ENCODE measurements at regions not wholly inside any gene's neighbourhood (a gene's known extent, or its start where the extent isn't known, plus 50 kb on each side); places are given as distances from the start of the nearest gene placed in this dataset.
A peak's percentile ranks its signal among the peaks of the same experiment; 100 is the strongest.

DNA sequence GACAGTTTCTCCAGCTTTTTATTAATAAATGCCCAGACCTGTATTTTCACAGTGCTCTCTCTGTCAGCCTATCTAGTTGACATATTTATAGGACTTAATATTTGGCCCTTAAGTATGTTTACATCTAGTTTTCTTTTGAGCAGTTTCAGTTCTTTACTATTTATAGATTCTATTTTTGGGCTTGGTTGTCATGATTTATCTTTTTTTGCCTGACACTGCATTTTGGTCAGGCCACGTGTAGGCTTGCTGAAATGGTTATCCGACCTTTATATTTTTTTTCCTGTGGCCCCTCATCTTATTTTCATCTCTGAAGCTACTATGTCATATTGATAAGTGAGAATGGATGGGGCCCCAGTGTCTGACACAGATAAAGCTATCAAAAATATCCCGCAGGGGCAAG lies 515.4 kb upstream of the FZD8 start:
- no peak for ATAC-seq
- no peak overlapping the region for H2AFZ ChIP-seq (ENCODE audit: control insufficient read depth, low read depth, low read length)
- no TSS peak for BruUV-seq (replicated peaks)
- no peaks in the 10 kb centered on the region for H3K27me3 ChIP-seq (replicated peaks in 1 of 2; ENCODE audit: control insufficient read depth in 2 of 2, insufficient read depth in 2 of 2, low read length in 1 of 2)
- H4K20me1 ChIP-seq (ENCODE audit: control insufficient read depth, insufficient read depth), result no peaks in the 10 kb centered on the region
- SMC1A ChIA-PET (ENCODE audit: uncharacterized antibody, unreplicated experiment), result no interaction called here
- no peak overlapping the region for H3K27ac ChIP-seq (ENCODE audit: control insufficient read depth, insufficient read depth)
- RAD21 ChIA-PET (ENCODE audit: unreplicated experiment), result no interaction called here
- 18% methylated on average over 3 of the region's 3 CpGs for WGBS (ENCODE audit: insufficient coverage, insufficient replicate concordance, low lambda C conversion rate, missing lambda C conversion rate)
- no peaks in the 10 kb centered on the region for H3K9me3 ChIP-seq (replicated peaks; ENCODE audit: control insufficient read depth, insufficient read depth, low read length)
- no peaks in the 10 kb centered on the region for H3K79me2 ChIP-seq (ENCODE audit: control insufficient read depth, insufficient read depth, low read length)
- H3K9ac ChIP-seq (ENCODE audit: control insufficient read depth, insufficient read depth, low read length), result no peak overlapping the region
- DNase-seq (ENCODE audit: low read depth, low spot score), result no peak
- H3K4me2 ChIP-seq (ENCODE audit: control insufficient read depth, insufficient read depth), result no peak overlapping the region
- no peak for FAIRE-seq
- CTCF ChIA-PET, result no interaction called here
- H3K36me3 ChIP-seq (ENCODE audit: control insufficient read depth in 2 of 2, insufficient read depth in 2 of 2, low read length in 1 of 2), result no peaks in the 10 kb centered on the region
- TF ChIP-seq KDM1A (IDR thresholded peaks at IDR 0.05; ENCODE audit: borderline replicate concordance), result no peak
- TF ChIP-seq MEF2A (IDR thresholded peaks at IDR 0.05; ENCODE audit: insufficient read depth, low read depth, low read length), result peak; percentile 24; the same call in 1 of the 2 replicates
- no peak for TF ChIP-seq HDGF (IDR thresholded peaks at IDR 0.05)
- TF ChIP-seq, protein P1, sequence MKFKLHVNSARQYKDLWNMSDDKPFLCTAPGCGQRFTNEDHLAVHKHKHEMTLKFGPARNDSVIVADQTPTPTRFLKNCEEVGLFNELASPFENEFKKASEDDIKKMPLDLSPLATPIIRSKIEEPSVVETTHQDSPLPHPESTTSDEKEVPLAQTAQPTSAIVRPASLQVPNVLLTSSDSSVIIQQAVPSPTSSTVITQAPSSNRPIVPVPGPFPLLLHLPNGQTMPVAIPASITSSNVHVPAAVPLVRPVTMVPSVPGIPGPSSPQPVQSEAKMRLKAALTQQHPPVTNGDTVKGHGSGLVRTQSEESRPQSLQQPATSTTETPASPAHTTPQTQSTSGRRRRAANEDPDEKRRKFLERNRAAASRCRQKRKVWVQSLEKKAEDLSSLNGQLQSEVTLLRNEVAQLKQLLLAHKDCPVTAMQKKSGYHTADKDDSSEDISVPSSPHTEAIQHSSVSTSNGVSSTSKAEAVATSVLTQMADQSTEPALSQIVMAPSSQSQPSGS (IDR thresholded peaks at IDR 0.05; ENCODE audit: low read length), result no peak
- no peaks in the 10 kb centered on the region for H3K4me1 ChIP-seq (ENCODE audit: control insufficient read depth, insufficient read depth, low read length)
- intact Hi-C loops (cut with micrococcal nuclease; ENCODE audit: unreplicated experiment) (no loop called here), in situ Hi-C loops (cut with MboI) (no loop called here)
- H3K4me3 ChIP-seq, result no peak overlapping the region
- POLR2A ChIA-PET, result no interaction called here

DNA sequence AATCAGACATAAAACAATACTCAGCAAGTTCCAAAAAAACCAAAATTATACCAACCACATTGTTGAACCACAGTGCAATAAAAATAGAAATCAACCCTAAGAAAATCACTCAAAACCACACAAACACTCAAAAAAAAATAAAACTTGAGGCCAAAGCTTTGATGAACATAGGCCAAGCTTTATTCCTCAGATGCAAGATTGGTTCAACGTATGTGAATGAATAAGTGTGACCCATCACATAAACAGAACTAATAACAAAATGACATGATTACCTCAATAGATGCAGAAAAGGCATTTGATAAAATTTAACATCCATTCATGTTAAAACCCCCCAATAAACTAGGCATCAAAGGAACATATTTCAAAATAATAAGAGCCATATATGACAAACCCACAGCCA lies 506.1 kb upstream of the FZD8 start:
- in situ Hi-C loops (cut with MboI) (no loop called here), intact Hi-C loops (cut with micrococcal nuclease; ENCODE audit: unreplicated experiment) (no loop called here)
- Histone ChIP-seq H3K27ac (ENCODE audit: control insufficient read depth, insufficient read depth) (no peak overlapping the region), H3K9ac (ENCODE audit: control insufficient read depth, insufficient read depth, low read length) (no peak overlapping the region), H3K4me2 (ENCODE audit: control insufficient read depth, insufficient read depth) (no peak overlapping the region), H4K20me1 (ENCODE audit: control insufficient read depth, insufficient read depth) (no peaks in the 10 kb centered on the region), H3K9me3 (replicated peaks; ENCODE audit: control insufficient read depth, insufficient read depth, low read length) (no peaks in the 10 kb centered on the region), H3K4me1 (ENCODE audit: control insufficient read depth, insufficient read depth, low read length) (no peaks in the 10 kb centered on the region), H3K27me3 (replicated peaks in 1 of 2; ENCODE audit: control insufficient read depth in 2 of 2, insufficient read depth in 2 of 2, low read length in 1 of 2) (no peaks in the 10 kb centered on the region), H3K79me2 (ENCODE audit: control insufficient read depth, insufficient read depth, low read length) (no peaks in the 10 kb centered on the region), H3K36me3 (ENCODE audit: control insufficient read depth in 2 of 2, insufficient read depth in 2 of 2, low read length in 1 of 2) (no peaks in the 10 kb centered on the region), H3K4me3 (no peak overlapping the region), H2AFZ (ENCODE audit: control insufficient read depth, low read depth, low read length) (no peak overlapping the region)
- ATAC-seq, result no peak
- BruUV-seq (replicated peaks), result no TSS peak
- DNase-seq (ENCODE audit: low read depth, low spot score), result no peak
- WGBS (ENCODE audit: insufficient coverage, insufficient replicate concordance, low lambda C conversion rate, missing lambda C conversion rate), result 0% methylated on average over 1 of the region's 1 CpG
- RAD21 ChIA-PET (ENCODE audit: unreplicated experiment), result no interaction called here
- FAIRE-seq, result no peak
- POLR2A ChIA-PET, result no interaction called here
- SMC1A ChIA-PET (ENCODE audit: uncharacterized antibody, unreplicated experiment), result no interaction called here
- CTCF ChIA-PET, result no interaction called here
- no peak for TF ChIP-seq CHD1 (IDR thresholded peaks at IDR 0.05; ENCODE audit: low read depth, low read length)
- no peak for TF ChIP-seq RB1 (IDR thresholded peaks at IDR 0.05; ENCODE audit: borderline replicate concordance)
- TF ChIP-seq, protein P2, sequence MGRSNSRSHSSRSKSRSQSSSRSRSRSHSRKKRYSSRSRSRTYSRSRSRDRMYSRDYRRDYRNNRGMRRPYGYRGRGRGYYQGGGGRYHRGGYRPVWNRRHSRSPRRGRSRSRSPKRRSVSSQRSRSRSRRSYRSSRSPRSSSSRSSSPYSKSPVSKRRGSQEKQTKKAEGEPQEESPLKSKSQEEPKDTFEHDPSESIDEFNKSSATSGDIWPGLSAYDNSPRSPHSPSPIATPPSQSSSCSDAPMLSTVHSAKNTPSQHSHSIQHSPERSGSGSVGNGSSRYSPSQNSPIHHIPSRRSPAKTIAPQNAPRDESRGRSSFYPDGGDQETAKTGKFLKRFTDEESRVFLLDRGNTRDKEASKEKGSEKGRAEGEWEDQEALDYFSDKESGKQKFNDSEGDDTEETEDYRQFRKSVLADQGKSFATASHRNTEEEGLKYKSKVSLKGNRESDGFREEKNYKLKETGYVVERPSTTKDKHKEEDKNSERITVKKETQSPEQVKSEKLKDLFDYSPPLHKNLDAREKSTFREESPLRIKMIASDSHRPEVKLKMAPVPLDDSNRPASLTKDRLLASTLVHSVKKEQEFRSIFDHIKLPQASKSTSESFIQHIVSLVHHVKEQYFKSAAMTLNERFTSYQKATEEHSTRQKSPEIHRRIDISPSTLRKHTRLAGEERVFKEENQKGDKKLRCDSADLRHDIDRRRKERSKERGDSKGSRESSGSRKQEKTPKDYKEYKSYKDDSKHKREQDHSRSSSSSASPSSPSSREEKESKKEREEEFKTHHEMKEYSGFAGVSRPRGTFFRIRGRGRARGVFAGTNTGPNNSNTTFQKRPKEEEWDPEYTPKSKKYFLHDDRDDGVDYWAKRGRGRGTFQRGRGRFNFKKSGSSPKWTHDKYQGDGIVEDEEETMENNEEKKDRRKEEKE (IDR thresholded peaks at IDR 0.05), result no peak
- TF ChIP-seq, protein P3, sequence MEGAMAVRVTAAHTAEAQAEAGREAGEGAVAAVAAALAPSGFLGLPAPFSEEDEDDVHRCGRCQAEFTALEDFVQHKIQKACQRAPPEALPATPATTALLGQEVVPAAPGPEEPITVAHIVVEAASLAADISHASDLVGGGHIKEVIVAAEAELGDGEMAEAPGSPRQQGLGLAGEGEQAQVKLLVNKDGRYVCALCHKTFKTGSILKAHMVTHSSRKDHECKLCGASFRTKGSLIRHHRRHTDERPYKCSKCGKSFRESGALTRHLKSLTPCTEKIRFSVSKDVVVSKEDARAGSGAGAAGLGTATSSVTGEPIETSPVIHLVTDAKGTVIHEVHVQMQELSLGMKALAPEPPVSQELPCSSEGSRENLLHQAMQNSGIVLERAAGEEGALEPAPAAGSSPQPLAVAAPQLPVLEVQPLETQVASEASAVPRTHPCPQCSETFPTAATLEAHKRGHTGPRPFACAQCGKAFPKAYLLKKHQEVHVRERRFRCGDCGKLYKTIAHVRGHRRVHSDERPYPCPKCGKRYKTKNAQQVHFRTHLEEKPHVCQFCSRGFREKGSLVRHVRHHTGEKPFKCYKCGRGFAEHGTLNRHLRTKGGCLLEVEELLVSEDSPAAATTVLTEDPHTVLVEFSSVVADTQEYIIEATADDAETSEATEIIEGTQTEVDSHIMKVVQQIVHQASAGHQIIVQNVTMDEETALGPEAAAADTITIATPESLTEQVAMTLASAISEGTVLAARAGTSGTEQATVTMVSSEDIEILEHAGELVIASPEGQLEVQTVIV (IDR thresholded peaks at IDR 0.05; ENCODE audit: borderline replicate concordance, partially characterized antibody), result no peak
- no peak for TF ChIP-seq RAD51 (IDR thresholded peaks at IDR 0.05)
